AG04449 (cell line): ENCODE measurements at regions not wholly inside any gene's neighbourhood (a gene's known extent, or its start where the extent isn't known, plus 50 kb on each side); places are given as distances from the start of the nearest gene placed in this dataset.

Source experiments
- CTCF ChIA-PET: fragments of 350-600 bp; formaldehyde crosslinking; extraction: SDS; loops from one replicate; lab custom pipeline; 2021; ENCODE audit warnings: antibody characterized with exemption; lab: Yijun Ruan, JAX
- POLR2A ChIA-PET: fragments of 400-600, 350-600 bp; formaldehyde crosslinking; extraction: SDS; loops from one replicate; lab custom pipeline; 2020; ENCODE audit warnings: antibody characterized with exemption, inconsistent platforms; lab: Yijun Ruan, JAX
- DNase-seq: peaks from one replicate; pipeline ENCODE4 v3.0.0-alpha.2; 2010; ENCODE audit warnings: low read depth, low spot score
- H3K4me3 ChIP-seq: 2 replicates; pipeline ENCODE4 v1.5.1; 2011; ENCODE audit warnings: low read depth, mild to moderate bottlenecking, control low read depth, low read length
- CTCF ChIP-seq: IDR thresholded peaks from one replicate; pipeline ENCODE4 v1.5.1; 2011; ENCODE audit warnings: mild to moderate bottlenecking, moderate library complexity, low read length, control low read depth, inconsistent platforms; ENCODE audit not compliant: insufficient read depth; ENCODE audit errors: missing control alignments

GRCh38 chr2:150370561-150370960 lies 116.9 kb downstream of the RND3 start:
- TF ChIP-seq CTCF: no peak
- DNase-seq: no peak
- no peak overlapping the region for H3K4me3 ChIP-seq
- ChIA-PET CTCF (no interaction called here), POLR2A (no interaction called here)

GRCh38 chr2:150369862-150370261 lies 117.6 kb downstream of the RND3 start:
- no peak for DNase-seq
- H3K4me3 ChIP-seq: no peak overlapping the region
- CTCF ChIA-PET: no interaction called here
- no peak for TF ChIP-seq CTCF
- POLR2A ChIA-PET: no interaction called here

- ChIA-PET POLR2A (no interaction called here), CTCF (no interaction called here)
- DNase-seq: no peak
- TF ChIP-seq CTCF: no peak
- no peak overlapping the region for H3K4me3 ChIP-seq
Observed at GRCh38 chr2:150358468-150358807, 129.0 kb downstream of the RND3 start.

- H3K4me3 ChIP-seq: no peak overlapping the region
- TF ChIP-seq CTCF: no peak
- POLR2A ChIA-PET: no interaction called here
- CTCF ChIA-PET: no interaction called here
- no peak for DNase-seq
Observed at GRCh38 chr2:150357770-150358467, 129.5 kb downstream of the RND3 start.

GRCh38 chr2:150355440-150355839 lies 132.0 kb downstream of the RND3 start:
- H3K4me3 ChIP-seq: no peak overlapping the region
- TF ChIP-seq CTCF: no peak
- DNase-seq: no peak
- POLR2A ChIA-PET: no interaction called here
- CTCF ChIA-PET: no interaction called here

- H3K4me3 ChIP-seq: no peak overlapping the region
- ChIA-PET CTCF (no interaction called here), POLR2A (no interaction called here)
- TF ChIP-seq CTCF: no peak
- DNase-seq: no peak
Observed at GRCh38 chr2:150353376-150353775, 134.1 kb downstream of the RND3 start.
